ENCODE measurements at regions not wholly inside any gene's neighbourhood (a gene's known extent, or its start where the extent isn't known, plus 50 kb on each side); places are given as distances from the start of the nearest gene placed in this dataset.
A peak's percentile ranks its signal among the peaks of the same experiment; 100 is the strongest.

DNA sequence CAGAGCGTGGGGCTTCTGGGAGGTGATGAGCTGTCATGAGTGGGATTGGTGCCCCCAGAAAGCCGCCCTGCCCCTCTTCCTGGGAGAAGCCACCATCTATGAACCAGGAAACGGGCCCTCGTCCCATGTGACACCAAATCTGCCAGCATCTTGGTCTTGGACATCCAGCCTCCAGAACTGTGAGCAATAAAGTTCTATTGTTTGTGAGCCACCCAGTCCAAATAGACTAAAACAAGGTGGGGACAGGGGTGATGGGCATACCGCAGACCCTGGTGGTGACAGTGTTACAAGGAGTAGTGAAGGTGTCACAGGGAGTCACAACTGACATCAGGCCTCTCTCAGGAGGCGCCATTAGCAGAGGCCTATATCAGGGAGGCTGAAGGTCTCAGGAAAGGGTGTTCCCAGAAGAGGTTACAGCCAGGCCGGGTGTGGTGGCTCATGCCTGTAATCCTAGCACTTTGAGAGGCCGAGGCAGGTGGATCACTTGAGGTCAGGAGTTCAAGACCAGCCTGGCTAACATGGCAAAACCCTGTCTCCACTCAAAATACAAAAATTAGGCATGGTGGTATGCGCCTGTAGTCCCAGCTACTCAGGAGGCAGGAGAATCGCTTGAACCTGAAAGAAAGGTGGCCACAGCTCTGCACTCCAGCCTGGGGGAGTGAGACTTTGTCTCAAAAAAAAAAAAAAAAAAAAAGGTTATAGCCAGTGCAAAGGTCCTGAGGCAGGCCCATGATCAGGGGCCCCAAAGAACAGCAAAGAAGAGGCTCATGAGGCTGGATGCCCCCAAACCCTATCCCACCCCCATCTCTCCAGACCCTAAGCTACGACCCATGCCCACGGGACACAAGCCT lies 53.0 kb downstream of the NCOR2 start:
- POLR2A ChIA-PET: interaction anchor here (0.6 kb wide), 1 partner anchor 23 kb away, joined by 4 read pairs; no protein-coding TSS in a partner anchor
- Mint-ChIP-seq H3K27me3 (ENCODE audit: low read depth) (no peaks in the 10 kb centered on the region), H3K4me1 (peaks cover 60% of the 10 kb centered on the region), H3K9me3 (no peaks in the 10 kb centered on the region), H3K36me3 (peaks cover 11% of the 10 kb centered on the region), H3K4me3 (no peak overlapping the region), H3K27ac (peak overlapping the region; percentile 91)
- ATAC-seq (no peak), DNase-seq (ENCODE audit: low spot score) (no peak)
- TF ChIP-seq, protein P1, sequence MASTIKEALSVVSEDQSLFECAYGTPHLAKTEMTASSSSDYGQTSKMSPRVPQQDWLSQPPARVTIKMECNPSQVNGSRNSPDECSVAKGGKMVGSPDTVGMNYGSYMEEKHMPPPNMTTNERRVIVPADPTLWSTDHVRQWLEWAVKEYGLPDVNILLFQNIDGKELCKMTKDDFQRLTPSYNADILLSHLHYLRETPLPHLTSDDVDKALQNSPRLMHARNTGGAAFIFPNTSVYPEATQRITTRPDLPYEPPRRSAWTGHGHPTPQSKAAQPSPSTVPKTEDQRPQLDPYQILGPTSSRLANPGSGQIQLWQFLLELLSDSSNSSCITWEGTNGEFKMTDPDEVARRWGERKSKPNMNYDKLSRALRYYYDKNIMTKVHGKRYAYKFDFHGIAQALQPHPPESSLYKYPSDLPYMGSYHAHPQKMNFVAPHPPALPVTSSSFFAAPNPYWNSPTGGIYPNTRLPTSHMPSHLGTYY (CRISPR knock-in tag; IDR thresholded peaks at IDR 0.05): no peak
- CTCF ChIA-PET: interaction anchor here (0.7 to 1.3 kb wide), 2 partner anchors 22 to 46 kb away, joined by 3 to 4 read pairs; no protein-coding TSS in a partner anchor

DNA sequence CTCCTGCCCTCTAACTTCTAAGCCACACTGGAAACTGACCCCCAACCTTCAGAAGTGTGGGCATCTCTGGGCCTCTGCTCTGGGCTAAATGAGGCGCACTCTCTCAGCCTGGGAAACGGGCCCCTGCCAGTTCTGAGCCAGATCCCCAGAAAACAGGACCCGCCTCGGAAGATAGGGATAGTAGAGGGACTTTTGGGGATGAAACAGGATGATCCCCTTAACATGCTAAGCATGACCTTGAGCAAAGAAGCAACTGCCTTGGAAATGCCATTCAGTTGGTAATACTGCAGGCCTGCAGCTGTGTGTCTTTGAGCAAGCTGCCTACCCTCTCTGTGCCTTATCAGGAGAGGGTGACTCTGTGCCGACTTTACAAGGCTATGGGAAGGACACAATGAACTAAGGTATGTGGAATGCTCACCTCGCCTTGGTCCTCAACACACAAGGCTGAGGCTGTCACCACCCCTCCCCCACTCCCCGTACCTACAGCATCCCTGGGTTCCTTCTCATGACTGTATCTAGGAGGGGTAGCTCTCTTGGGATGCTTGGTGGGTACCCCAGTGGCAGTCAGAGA lies 54.0 kb downstream of the NCOR2 start:
- Mint-ChIP-seq H3K4me3 (0 out of 2 replicates have a peak overlapping the region, but pooled peaks have one; percentile 14), H3K4me1 (peaks cover 61% of the 10 kb centered on the region), H3K27me3 (ENCODE audit: low read depth) (no peaks in the 10 kb centered on the region), H3K27ac (peak overlapping the region; percentile 91), H3K9me3 (no peaks in the 10 kb centered on the region), H3K36me3 (peaks cover 11% of the 10 kb centered on the region)
- ATAC-seq (peak; percentile 60), DNase-seq (ENCODE audit: low spot score) (peak; percentile 59)
- ChIA-PET POLR2A (interaction anchor here (1.4 kb wide), 1 partner anchor 13 kb away, joined by 5 read pairs; no protein-coding TSS in a partner anchor), CTCF (interaction anchor here (0.6 to 2.3 kb wide), 4 partner anchors 8 to 47 kb away, joined by 3 to 12 read pairs (median 4); no protein-coding TSS in a partner anchor)
- TF ChIP-seq, protein P2, sequence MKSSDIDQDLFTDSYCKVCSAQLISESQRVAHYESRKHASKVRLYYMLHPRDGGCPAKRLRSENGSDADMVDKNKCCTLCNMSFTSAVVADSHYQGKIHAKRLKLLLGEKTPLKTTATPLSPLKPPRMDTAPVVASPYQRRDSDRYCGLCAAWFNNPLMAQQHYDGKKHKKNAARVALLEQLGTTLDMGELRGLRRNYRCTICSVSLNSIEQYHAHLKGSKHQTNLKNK (CRISPR knock-in tag; IDR thresholded peaks at IDR 0.05): no peak
- TF ChIP-seq ZBTB21 (CRISPR knock-in tag; IDR thresholded peaks at IDR 0.05; ENCODE audit: borderline replicate concordance) (0 out of 2 replicates have a peak, but pooled peaks have one; percentile 13), EMX1 (CRISPR knock-in tag; IDR thresholded peaks at IDR 0.05) (no peak), ZNF232 (CRISPR knock-in tag; IDR thresholded peaks at IDR 0.05) (no peak), NR2C2 (CRISPR knock-in tag; IDR thresholded peaks at IDR 0.05) (no peak), RORB (CRISPR knock-in tag; IDR thresholded peaks at IDR 0.05) (no peak), TEAD1 (CRISPR knock-in tag; IDR thresholded peaks at IDR 0.05) (0 out of 2 replicates have a peak, but pooled peaks have one; percentile 27), SOX15 (CRISPR knock-in tag; IDR thresholded peaks at IDR 0.05) (no peak), CBFB (CRISPR knock-in tag; IDR thresholded peaks at IDR 0.05; ENCODE audit: low read depth) (no peak), ZNF423 (CRISPR knock-in tag; IDR thresholded peaks at IDR 0.05) (no peak; the same call in 1 of the 2 replicates), SMAD3 (CRISPR knock-in tag; IDR thresholded peaks at IDR 0.05; ENCODE audit: borderline replicate concordance) (no peak), ETV6 (CRISPR knock-in tag; IDR thresholded peaks at IDR 0.05) (no peak), GTF2I (CRISPR knock-in tag; conservative IDR thresholded peaks at IDR 0.05) (peak; percentile 77; the same call in 1 of the 2 replicates), CREM (CRISPR knock-in tag; IDR thresholded peaks at IDR 0.05) (no peak)
- TF ChIP-seq, protein P3, sequence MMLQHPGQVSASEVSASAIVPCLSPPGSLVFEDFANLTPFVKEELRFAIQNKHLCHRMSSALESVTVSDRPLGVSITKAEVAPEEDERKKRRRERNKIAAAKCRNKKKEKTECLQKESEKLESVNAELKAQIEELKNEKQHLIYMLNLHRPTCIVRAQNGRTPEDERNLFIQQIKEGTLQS (CRISPR knock-in tag; conservative IDR thresholded peaks at IDR 0.05): no peak
- TF ChIP-seq, protein P4, sequence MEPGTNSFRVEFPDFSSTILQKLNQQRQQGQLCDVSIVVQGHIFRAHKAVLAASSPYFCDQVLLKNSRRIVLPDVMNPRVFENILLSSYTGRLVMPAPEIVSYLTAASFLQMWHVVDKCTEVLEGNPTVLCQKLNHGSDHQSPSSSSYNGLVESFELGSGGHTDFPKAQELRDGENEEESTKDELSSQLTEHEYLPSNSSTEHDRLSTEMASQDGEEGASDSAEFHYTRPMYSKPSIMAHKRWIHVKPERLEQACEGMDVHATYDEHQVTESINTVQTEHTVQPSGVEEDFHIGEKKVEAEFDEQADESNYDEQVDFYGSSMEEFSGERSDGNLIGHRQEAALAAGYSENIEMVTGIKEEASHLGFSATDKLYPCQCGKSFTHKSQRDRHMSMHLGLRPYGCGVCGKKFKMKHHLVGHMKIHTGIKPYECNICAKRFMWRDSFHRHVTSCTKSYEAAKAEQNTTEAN (CRISPR knock-in tag; IDR thresholded peaks at IDR 0.05): no peak
- TF ChIP-seq, protein P5, sequence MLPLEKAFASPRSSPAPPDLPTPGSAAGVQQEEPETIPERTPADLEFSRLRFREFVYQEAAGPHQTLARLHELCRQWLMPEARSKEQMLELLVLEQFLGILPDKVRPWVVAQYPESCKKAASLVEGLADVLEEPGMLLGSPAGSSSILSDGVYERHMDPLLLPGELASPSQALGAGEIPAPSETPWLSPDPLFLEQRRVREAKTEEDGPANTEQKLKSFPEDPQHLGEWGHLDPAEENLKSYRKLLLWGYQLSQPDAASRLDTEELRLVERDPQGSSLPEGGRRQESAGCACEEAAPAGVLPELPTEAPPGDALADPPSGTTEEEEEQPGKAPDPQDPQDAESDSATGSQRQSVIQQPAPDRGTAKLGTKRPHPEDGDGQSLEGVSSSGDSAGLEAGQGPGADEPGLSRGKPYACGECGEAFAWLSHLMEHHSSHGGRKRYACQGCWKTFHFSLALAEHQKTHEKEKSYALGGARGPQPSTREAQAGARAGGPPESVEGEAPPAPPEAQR (CRISPR knock-in tag; IDR thresholded peaks at IDR 0.05): 0 out of 2 replicates have a peak, but pooled peaks have one; percentile 11

Data from WTC11 (cell line).